ENCODE measurements at regions not wholly inside any gene's neighbourhood (a gene's known extent, or its start where the extent isn't known, plus 50 kb on each side); places are given as distances from the start of the nearest gene placed in this dataset.

DNA sequence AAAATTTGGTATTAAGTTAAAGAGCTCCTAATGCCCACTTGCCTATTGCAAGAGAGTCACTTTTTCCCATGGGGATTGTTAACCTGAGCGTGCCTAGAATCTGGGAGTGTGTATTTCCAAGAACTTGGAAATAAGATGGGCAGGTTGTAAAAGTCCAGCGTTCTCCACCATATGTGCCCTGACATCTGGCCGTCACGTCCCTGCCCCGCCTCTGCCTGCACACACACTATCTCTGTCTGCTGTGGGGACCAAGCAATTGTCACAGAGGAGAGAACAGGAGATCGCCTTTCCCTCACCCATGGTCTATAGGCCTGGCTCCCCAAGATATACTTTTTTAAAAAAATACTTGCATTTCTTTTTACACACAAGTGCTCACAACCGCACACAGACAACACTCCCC is 396.5 kb upstream of the PFKP start:
- ATAC-seq (no peak), DNase-seq (ENCODE audit: low spot score) (no peak)
- peaks cover 8% of the 10 kb centered on the region for H3K36me3 Mint-ChIP-seq
- no peaks in the 10 kb centered on the region for H3K27me3 Mint-ChIP-seq (ENCODE audit: low read depth)
- peaks cover 22% of the 10 kb centered on the region for H3K4me1 Mint-ChIP-seq
- no peak overlapping the region for H3K4me3 Mint-ChIP-seq
- ChIA-PET POLR2A (no interaction called here), CTCF (no interaction called here)
- no peak overlapping the region for H3K27ac Mint-ChIP-seq
- TF ChIP-seq FOXJ3 (CRISPR knock-in tag; IDR thresholded peaks at IDR 0.05; ENCODE audit: borderline replicate concordance), result no peak
- no peak for TF ChIP-seq SMAD4 (CRISPR knock-in tag; IDR thresholded peaks at IDR 0.05)
- TF ChIP-seq, protein P1, sequence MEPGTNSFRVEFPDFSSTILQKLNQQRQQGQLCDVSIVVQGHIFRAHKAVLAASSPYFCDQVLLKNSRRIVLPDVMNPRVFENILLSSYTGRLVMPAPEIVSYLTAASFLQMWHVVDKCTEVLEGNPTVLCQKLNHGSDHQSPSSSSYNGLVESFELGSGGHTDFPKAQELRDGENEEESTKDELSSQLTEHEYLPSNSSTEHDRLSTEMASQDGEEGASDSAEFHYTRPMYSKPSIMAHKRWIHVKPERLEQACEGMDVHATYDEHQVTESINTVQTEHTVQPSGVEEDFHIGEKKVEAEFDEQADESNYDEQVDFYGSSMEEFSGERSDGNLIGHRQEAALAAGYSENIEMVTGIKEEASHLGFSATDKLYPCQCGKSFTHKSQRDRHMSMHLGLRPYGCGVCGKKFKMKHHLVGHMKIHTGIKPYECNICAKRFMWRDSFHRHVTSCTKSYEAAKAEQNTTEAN (CRISPR knock-in tag; IDR thresholded peaks at IDR 0.05), result no peak
- TF ChIP-seq NFYB (CRISPR knock-in tag; conservative IDR thresholded peaks at IDR 0.05; ENCODE audit: low read depth), result no peak
- TF ChIP-seq, protein P2, sequence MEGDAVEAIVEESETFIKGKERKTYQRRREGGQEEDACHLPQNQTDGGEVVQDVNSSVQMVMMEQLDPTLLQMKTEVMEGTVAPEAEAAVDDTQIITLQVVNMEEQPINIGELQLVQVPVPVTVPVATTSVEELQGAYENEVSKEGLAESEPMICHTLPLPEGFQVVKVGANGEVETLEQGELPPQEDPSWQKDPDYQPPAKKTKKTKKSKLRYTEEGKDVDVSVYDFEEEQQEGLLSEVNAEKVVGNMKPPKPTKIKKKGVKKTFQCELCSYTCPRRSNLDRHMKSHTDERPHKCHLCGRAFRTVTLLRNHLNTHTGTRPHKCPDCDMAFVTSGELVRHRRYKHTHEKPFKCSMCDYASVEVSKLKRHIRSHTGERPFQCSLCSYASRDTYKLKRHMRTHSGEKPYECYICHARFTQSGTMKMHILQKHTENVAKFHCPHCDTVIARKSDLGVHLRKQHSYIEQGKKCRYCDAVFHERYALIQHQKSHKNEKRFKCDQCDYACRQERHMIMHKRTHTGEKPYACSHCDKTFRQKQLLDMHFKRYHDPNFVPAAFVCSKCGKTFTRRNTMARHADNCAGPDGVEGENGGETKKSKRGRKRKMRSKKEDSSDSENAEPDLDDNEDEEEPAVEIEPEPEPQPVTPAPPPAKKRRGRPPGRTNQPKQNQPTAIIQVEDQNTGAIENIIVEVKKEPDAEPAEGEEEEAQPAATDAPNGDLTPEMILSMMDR (IDR thresholded peaks at IDR 0.05), result no peak
- TF ChIP-seq NR3C1 (CRISPR knock-in tag; conservative IDR thresholded peaks at IDR 0.05; ENCODE audit: low read depth), result no peak
- TF ChIP-seq ZNF219 (CRISPR knock-in tag; IDR thresholded peaks at IDR 0.05; ENCODE audit: borderline replicate concordance), result no peak
- no peak for TF ChIP-seq NFATC4 (CRISPR knock-in tag; IDR thresholded peaks at IDR 0.05)
- no peak for TF ChIP-seq EMX1 (CRISPR knock-in tag; IDR thresholded peaks at IDR 0.05)
- TF ChIP-seq, protein P3, sequence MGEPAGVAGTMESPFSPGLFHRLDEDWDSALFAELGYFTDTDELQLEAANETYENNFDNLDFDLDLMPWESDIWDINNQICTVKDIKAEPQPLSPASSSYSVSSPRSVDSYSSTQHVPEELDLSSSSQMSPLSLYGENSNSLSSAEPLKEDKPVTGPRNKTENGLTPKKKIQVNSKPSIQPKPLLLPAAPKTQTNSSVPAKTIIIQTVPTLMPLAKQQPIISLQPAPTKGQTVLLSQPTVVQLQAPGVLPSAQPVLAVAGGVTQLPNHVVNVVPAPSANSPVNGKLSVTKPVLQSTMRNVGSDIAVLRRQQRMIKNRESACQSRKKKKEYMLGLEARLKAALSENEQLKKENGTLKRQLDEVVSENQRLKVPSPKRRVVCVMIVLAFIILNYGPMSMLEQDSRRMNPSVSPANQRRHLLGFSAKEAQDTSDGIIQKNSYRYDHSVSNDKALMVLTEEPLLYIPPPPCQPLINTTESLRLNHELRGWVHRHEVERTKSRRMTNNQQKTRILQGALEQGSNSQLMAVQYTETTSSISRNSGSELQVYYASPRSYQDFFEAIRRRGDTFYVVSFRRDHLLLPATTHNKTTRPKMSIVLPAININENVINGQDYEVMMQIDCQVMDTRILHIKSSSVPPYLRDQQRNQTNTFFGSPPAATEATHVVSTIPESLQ (CRISPR knock-in tag; IDR thresholded peaks at IDR 0.05), result no peak
- TF ChIP-seq SMAD3 (CRISPR knock-in tag; IDR thresholded peaks at IDR 0.05; ENCODE audit: borderline replicate concordance), result no peak
- TF ChIP-seq, protein P4, sequence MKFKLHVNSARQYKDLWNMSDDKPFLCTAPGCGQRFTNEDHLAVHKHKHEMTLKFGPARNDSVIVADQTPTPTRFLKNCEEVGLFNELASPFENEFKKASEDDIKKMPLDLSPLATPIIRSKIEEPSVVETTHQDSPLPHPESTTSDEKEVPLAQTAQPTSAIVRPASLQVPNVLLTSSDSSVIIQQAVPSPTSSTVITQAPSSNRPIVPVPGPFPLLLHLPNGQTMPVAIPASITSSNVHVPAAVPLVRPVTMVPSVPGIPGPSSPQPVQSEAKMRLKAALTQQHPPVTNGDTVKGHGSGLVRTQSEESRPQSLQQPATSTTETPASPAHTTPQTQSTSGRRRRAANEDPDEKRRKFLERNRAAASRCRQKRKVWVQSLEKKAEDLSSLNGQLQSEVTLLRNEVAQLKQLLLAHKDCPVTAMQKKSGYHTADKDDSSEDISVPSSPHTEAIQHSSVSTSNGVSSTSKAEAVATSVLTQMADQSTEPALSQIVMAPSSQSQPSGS (CRISPR knock-in tag; IDR thresholded peaks at IDR 0.05; ENCODE audit: borderline replicate concordance, low read depth), result no peak
- TF ChIP-seq FOXK1 (CRISPR knock-in tag; IDR thresholded peaks at IDR 0.05), result no peak
- TF ChIP-seq MXD4 (CRISPR knock-in tag; IDR thresholded peaks at IDR 0.05; ENCODE audit: borderline replicate concordance), result no peak
- TF ChIP-seq ZBTB21 (CRISPR knock-in tag; IDR thresholded peaks at IDR 0.05; ENCODE audit: borderline replicate concordance), result no peak
- TF ChIP-seq, protein P5, sequence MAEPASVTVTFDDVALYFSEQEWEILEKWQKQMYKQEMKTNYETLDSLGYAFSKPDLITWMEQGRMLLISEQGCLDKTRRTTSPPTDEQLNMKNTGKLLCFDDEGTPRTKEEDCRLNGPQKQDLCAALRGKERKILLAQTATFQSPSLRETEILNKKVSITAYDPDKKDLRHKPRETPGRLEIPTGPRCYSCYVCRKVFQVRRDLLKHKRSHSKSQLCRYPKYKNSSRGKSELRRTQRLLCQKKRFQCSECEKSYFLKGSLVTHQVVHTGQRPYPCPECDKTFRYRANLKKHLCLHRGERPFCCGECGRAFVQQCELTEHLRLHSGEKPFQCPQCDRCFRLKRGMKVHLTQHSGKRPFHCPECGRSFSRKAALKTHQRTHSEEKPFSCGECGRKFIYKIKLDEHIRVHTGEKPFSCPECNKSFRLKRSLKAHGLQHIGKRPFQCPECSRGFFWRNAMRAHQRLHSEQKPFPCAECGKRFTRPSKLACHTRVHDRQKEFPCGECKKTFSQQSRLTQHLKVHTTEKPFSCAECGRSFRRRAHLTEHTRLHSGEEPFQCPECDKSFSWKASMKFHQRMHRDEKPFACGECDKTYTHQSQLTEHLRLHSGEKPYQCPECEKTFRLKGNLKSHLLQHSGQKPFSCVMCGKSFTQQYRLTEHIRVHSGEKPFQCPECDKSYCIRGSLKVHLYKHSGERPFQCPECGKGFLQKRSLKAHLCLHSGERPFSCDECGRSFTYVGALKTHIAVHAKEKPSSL (CRISPR knock-in tag; conservative IDR thresholded peaks at IDR 0.05), result no peak
- no peak for TF ChIP-seq ZNF396 (CRISPR knock-in tag; IDR thresholded peaks at IDR 0.05; ENCODE audit: borderline replicate concordance)
- TF ChIP-seq, protein P6, sequence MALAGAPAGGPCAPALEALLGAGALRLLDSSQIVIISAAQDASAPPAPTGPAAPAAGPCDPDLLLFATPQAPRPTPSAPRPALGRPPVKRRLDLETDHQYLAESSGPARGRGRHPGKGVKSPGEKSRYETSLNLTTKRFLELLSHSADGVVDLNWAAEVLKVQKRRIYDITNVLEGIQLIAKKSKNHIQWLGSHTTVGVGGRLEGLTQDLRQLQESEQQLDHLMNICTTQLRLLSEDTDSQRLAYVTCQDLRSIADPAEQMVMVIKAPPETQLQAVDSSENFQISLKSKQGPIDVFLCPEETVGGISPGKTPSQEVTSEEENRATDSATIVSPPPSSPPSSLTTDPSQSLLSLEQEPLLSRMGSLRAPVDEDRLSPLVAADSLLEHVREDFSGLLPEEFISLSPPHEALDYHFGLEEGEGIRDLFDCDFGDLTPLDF (CRISPR knock-in tag; IDR thresholded peaks at IDR 0.05), result no peak
- H3K9me3 Mint-ChIP-seq, result peaks cover 9% of the 10 kb centered on the region
